Thoracic aorta (tissue), 2 donors: ENCODE measurements at regions not wholly inside any gene's neighbourhood (a gene's known extent, or its start where the extent isn't known, plus 50 kb on each side); places are given as distances from the start of the nearest gene placed in this dataset.

Experiments
- ATAC-seq: fragments of 150-250 bp; one replicate; pipeline ENCODE4 v1.8.0; 2017; ENCODE audit warnings: low read depth; ENCODE audit not compliant: insufficient number of reproducible peaks, low FRiP score
- DNase-seq: peaks from one replicate; pipeline ENCODE4 v3.0.0-alpha.2; 2020; ENCODE audit warnings: low spot score
- H3K27ac ChIP-seq, 2 donors: fragments of 200-600 bp; sonication (generic); 1 replicate in 1 of 2; 2 replicates in 1 of 2; pipeline ENCODE4 v1.5.1; 2016; ENCODE audit warnings: mild to moderate bottlenecking in 2 of 2, moderate library complexity in 2 of 2
- H3K27me3 ChIP-seq: fragments of 200-600 bp; sonication (generic); replicated peaks from 2 replicates; pipeline ENCODE4 v1.6.0; 2016; ENCODE audit warnings: mild to moderate bottlenecking; ENCODE audit not compliant: insufficient read depth
- H3K36me3 ChIP-seq: fragments of 200-600 bp; sonication (generic); one replicate; pipeline ENCODE4 v1.5.1; 2016
- H3K4me1 ChIP-seq, 2 donors: fragments of 200-600 bp; sonication (generic); 1 replicate in 1 of 2; 2 replicates in 1 of 2; pipeline versions ENCODE4 v1.5.1 to v1.6.0; 2016; ENCODE audit warnings: low read depth in 2 of 2, mild to moderate bottlenecking in 1 of 2; ENCODE audit not compliant: control insufficient read depth in 1 of 2
- H3K4me3 ChIP-seq: fragments of 200-600 bp; sonication (generic); 2 replicates; pipeline ENCODE4 v1.5.1; 2016; ENCODE audit warnings: mild to moderate bottlenecking
- H3K9me3 ChIP-seq: fragments of 200-600 bp; sonication (generic); 2 replicates; pipeline ENCODE4 v1.5.1; 2016
- TF ChIP-seq, protein P1 (sequence below): fragments of 200-600 bp; sonication (generic); IDR thresholded peaks from one replicate; pipeline ENCODE4 v1.5.1; 2019; ENCODE audit warnings: antibody characterized with exemption

GRCh38 chr4:174096456-174096855 is 187.0 kb downstream of the FBXO8 start:
- no peak overlapping the region for H3K4me3 ChIP-seq
- H3K27me3 ChIP-seq: no peaks in the 10 kb centered on the region
- TF ChIP-seq, protein P1, sequence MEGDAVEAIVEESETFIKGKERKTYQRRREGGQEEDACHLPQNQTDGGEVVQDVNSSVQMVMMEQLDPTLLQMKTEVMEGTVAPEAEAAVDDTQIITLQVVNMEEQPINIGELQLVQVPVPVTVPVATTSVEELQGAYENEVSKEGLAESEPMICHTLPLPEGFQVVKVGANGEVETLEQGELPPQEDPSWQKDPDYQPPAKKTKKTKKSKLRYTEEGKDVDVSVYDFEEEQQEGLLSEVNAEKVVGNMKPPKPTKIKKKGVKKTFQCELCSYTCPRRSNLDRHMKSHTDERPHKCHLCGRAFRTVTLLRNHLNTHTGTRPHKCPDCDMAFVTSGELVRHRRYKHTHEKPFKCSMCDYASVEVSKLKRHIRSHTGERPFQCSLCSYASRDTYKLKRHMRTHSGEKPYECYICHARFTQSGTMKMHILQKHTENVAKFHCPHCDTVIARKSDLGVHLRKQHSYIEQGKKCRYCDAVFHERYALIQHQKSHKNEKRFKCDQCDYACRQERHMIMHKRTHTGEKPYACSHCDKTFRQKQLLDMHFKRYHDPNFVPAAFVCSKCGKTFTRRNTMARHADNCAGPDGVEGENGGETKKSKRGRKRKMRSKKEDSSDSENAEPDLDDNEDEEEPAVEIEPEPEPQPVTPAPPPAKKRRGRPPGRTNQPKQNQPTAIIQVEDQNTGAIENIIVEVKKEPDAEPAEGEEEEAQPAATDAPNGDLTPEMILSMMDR: no peak
- H3K27ac ChIP-seq: no peak overlapping the region
- no peaks in the 10 kb centered on the region for H3K9me3 ChIP-seq
- DNase-seq (no peak), ATAC-seq (no peak)
- no peaks in the 10 kb centered on the region for H3K36me3 ChIP-seq
- H3K4me1 ChIP-seq: peaks cover 0 to 9% of the 10 kb centered on the region in 2 donors

DNA sequence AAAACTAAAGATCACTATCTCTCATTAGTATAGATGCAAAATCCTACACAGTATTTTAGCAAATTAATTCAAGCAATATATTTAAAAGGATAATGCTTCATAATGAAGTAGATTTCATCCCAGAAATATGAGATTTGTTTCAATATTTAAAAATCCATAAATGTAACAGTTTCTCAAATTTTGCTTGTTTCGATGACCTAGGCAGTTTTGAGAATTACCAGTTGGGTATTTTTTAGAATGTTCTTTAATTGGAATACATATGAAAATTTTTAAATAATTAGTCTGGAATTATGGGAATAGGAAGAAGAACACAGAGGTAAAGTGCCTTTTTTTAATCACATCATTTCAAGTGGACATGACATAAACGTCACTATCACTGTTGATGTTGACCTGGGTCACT is 192.3 kb downstream of the FBXO8 start:
- H3K27ac ChIP-seq: no peak overlapping the region
- DNase-seq (no peak), ATAC-seq (no peak)
- H3K36me3 ChIP-seq: no peaks in the 10 kb centered on the region
- H3K9me3 ChIP-seq: no peaks in the 10 kb centered on the region
- H3K4me1 ChIP-seq: no peaks in the 10 kb centered on the region
- TF ChIP-seq, protein P1: no peak
- H3K4me3 ChIP-seq: no peak overlapping the region
- H3K27me3 ChIP-seq: no peaks in the 10 kb centered on the region

DNA sequence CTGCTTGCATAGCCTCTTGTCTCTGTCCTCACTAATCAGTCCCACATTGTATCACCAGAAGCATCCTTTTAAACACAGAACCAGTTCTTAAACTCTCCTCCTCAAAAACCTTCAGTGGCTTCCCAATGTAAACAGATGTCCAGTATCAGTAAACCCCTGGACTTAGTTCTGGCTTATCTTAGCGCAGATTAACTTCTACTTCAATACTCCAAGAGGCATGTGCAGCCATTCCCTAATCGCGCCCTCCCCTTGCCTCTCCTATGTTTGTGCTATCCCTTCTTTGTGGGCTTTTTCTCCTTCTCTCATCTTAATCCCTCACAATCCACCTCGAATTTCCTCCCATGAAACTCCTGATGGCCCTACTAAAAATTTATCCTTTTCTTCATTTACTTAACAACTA is 193.8 kb downstream of the FBXO8 start:
- no peaks in the 10 kb centered on the region for H3K27me3 ChIP-seq
- no peaks in the 10 kb centered on the region for H3K4me1 ChIP-seq
- H3K27ac ChIP-seq: no peak overlapping the region
- DNase-seq: no peak
- ATAC-seq: no peak
- H3K9me3 ChIP-seq: no peaks in the 10 kb centered on the region
- TF ChIP-seq, protein P1: no peak
- no peak overlapping the region for H3K4me3 ChIP-seq
- no peaks in the 10 kb centered on the region for H3K36me3 ChIP-seq

DNA sequence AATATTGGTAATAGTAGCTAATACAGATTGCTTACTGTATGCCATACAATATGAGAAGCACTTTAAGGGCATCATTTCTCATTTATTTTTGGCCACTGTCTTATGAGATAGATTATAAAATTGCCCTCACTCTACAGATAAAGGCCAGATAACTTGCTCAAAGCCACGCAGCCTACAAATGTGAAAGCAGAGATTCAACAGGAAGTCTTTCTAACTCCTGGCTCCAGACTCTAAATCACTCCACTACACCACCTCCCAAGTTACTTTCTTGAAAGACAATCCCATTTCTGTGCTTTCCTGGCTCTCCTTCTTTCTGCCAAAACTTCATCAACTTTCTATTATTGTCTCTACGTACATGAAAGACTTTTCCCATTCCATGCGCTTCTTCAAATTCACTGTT is 194.7 kb downstream of the FBXO8 start:
- Histone ChIP-seq H3K4me1 (no peaks in the 10 kb centered on the region), H3K27ac (no peak overlapping the region)

DNA sequence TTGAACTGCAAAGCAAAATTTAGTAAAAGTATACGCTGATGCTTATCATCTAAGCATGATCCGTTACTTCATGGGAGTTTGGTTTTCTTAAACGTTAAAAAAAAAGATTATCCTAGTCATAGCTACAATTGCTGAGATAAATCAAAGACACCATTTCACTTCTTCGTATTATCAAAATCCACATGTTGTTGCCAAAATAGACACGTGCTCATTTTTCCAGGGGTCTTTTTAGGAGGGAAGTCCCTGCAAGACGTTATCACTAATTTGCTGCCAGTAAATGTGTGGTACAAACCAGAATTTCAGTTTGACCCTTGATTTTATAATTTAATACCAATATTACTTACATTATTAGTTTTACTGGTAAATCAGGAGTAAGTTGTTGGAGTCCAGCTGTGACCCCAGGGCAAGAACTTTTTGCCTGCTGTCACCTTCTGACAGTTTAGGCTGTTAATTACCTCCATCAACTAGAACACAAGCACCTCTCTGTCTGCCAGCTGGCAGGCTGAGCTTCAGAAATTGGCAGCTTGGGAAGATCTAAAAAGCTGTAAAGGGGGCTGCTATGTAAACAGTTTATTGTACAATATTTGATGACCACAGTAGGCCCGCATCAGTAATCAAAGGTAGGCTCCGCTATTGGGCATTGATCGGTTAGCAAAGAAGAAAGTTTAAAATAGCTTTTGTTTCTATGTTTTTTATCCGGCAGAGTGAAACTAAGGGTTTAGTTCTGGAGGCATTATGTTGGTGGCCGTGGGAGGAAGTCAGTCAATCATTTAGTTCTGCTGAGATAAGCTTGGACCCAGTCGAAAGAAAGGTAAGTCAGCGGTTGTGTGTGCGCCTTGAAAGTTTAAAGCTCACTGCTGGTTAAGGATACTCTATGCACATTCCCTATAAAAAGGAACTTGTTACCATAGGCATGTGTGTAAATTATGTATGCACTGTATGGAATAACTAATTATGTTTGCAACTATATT is 196.4 kb downstream of the FBXO8 start:
- DNase-seq (no peak), ATAC-seq (no peak)
- H3K27me3 ChIP-seq: no peaks in the 10 kb centered on the region
- TF ChIP-seq, protein P1: no peak
- H3K4me3 ChIP-seq: no peak overlapping the region
- H3K27ac ChIP-seq: no peak overlapping the region
- H3K36me3 ChIP-seq: no peaks in the 10 kb centered on the region
- H3K4me1 ChIP-seq: no peaks in the 10 kb centered on the region
- H3K9me3 ChIP-seq: no peaks in the 10 kb centered on the region

More for the DNA sequence above, 194.7 kb downstream of the FBXO8 start:
- TF ChIP-seq, protein P1: no peak
- no peak for ATAC-seq
- H3K27me3 ChIP-seq: no peaks in the 10 kb centered on the region
- H3K4me3 ChIP-seq: no peak overlapping the region
- no peak for DNase-seq
- no peaks in the 10 kb centered on the region for H3K9me3 ChIP-seq
- H3K36me3 ChIP-seq: no peaks in the 10 kb centered on the region
